ENCODE measurements at regions not wholly inside any gene's neighbourhood (a gene's known extent, or its start where the extent isn't known, plus 50 kb on each side); places are given as distances from the start of the nearest gene placed in this dataset.
A peak's percentile ranks its signal among the peaks of the same experiment; 100 is the strongest.

GRCh38 chr4:130090427-130090826 lies 994.5 kb downstream of the C4orf33 start:
- no peak overlapping the region for H3K4me3 ChIP-seq
- no peaks in the 10 kb centered on the region for H3K9me3 ChIP-seq
- TF ChIP-seq CTCF (IDR thresholded peaks at IDR 0.05), result no peak
- no peak for TF ChIP-seq POLR2A (IDR thresholded peaks at IDR 0.05)
- TF ChIP-seq POLR2AphosphoS5 (IDR thresholded peaks at IDR 0.05), result no peak
- no peak for TF ChIP-seq EP300 (IDR thresholded peaks at IDR 0.05)
- no peak overlapping the region for H3K27ac ChIP-seq
- no CpG with 5 or more reads among the region's 22 CpGs for WGBS, 2 donors (ENCODE audit: low coverage in 1 of 2)
- H3K4me1 ChIP-seq, result peaks cover 0 to 14% (median 0%) of the 10 kb centered on the region in 3 donors
- H3K27me3 ChIP-seq, result no peaks in the 10 kb centered on the region
- H3K36me3 ChIP-seq, result no peaks in the 10 kb centered on the region
- ATAC-seq, result no peak

GRCh38 chr4:130092187-130093015 lies 996.4 kb downstream of the C4orf33 start:
- 16 to 47% methylated on average over 5 to 8 of the region's 8 CpGs for WGBS, 2 donors (ENCODE audit: low coverage in 1 of 2)
- Histone ChIP-seq H3K27me3 (no peaks in the 10 kb centered on the region), H3K4me3 (no peak overlapping the region), H3K4me1 (peaks cover 0 to 14% (median 0%) of the 10 kb centered on the region in 3 donors), H3K36me3 (no peaks in the 10 kb centered on the region), H3K27ac (no peak overlapping the region), H3K9me3 (no peaks in the 10 kb centered on the region)
- no peak for ATAC-seq
- TF ChIP-seq POLR2AphosphoS5 (IDR thresholded peaks at IDR 0.05) (no peak), CTCF (IDR thresholded peaks at IDR 0.05) (no peak), EP300 (IDR thresholded peaks at IDR 0.05) (no peak), POLR2A (IDR thresholded peaks at IDR 0.05) (no peak)

GRCh38 chr4:130099105-130099504 lies 1003.2 kb downstream of the C4orf33 start:
- H3K4me3 ChIP-seq, result no peak overlapping the region
- no peak for ATAC-seq
- TF ChIP-seq EP300 (IDR thresholded peaks at IDR 0.05) (no peak), POLR2A (IDR thresholded peaks at IDR 0.05) (no peak), POLR2AphosphoS5 (IDR thresholded peaks at IDR 0.05) (no peak), CTCF (IDR thresholded peaks at IDR 0.05) (no peak)
- peak overlapping the region in 1 of 4 donors; percentile 43 for H3K27ac ChIP-seq
- H3K4me1 ChIP-seq, result peaks cover 0 to 17% (median 0%) of the 10 kb centered on the region in 3 donors
- WGBS, 2 donors (ENCODE audit: low coverage in 1 of 2), result 0 to 5% methylated on average over 1 of the region's 1 CpG
- no peaks in the 10 kb centered on the region for H3K27me3 ChIP-seq
- H3K36me3 ChIP-seq, result no peaks in the 10 kb centered on the region
- H3K9me3 ChIP-seq, result no peaks in the 10 kb centered on the region

GRCh38 chr4:130110189-130110588 lies 1014.2 kb downstream of the C4orf33 start:
- H3K4me1 ChIP-seq, result no peaks in the 10 kb centered on the region
- H3K9me3 ChIP-seq, result peaks cover 0 to 4% (median 0%) of the 10 kb centered on the region in 3 donors
- H3K27ac ChIP-seq, result no peak overlapping the region
- no peaks in the 10 kb centered on the region for H3K27me3 ChIP-seq
- no peaks in the 10 kb centered on the region for H3K36me3 ChIP-seq
- no peak overlapping the region for H3K4me3 ChIP-seq
- ATAC-seq, result no peak
- TF ChIP-seq POLR2AphosphoS5 (IDR thresholded peaks at IDR 0.05), result no peak
- TF ChIP-seq EP300 (IDR thresholded peaks at IDR 0.05), result no peak
- no peak for TF ChIP-seq POLR2A (IDR thresholded peaks at IDR 0.05)
- no peak for TF ChIP-seq CTCF (IDR thresholded peaks at IDR 0.05)

GRCh38 chr4:130110770-130111169 lies 1014.8 kb downstream of the C4orf33 start:
- peaks cover 0 to 4% (median 0%) of the 10 kb centered on the region in 3 donors for H3K9me3 ChIP-seq
- no peaks in the 10 kb centered on the region for H3K36me3 ChIP-seq
- H3K4me1 ChIP-seq, result no peaks in the 10 kb centered on the region
- H3K27me3 ChIP-seq, result no peaks in the 10 kb centered on the region
- no peak for ATAC-seq
- no peak overlapping the region for H3K4me3 ChIP-seq
- H3K27ac ChIP-seq, result no peak overlapping the region
- TF ChIP-seq CTCF (IDR thresholded peaks at IDR 0.05), result no peak
- 30 to 57% methylated on average over 1 of the region's 1 CpG for WGBS, 2 donors (ENCODE audit: low coverage in 1 of 2)

Data from gastroesophageal sphincter (tissue), 4 donors.